ENCODE measurements at regions not wholly inside any gene's neighbourhood (a gene's known extent, or its start where the extent isn't known, plus 50 kb on each side); places are given as distances from the start of the nearest gene placed in this dataset.

DNA sequence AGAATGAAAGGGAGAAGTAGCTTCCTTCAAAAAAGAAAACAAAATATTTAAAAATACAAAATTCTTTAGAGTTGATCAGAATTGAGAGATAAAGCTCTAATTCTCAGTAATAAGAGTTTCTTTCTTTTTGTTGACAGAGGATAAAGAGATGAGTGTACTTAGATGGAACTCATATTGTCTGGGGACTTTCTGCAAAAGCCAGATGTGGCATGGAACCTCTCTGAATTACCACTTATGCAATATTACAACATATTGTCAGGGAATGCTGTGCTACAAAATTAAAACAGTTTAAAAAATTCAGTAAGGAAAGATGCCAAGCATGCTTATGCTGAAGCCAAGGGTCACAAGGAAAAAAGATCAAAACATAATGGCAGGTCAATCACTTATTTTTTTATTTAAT lies 386.6 kb upstream of the LRATD1 start:
- ChIA-PET POLR2A (no interaction called here), CTCF (ENCODE audit: low intra/inter-chr PET ratio) (no interaction called here)
- Histone ChIP-seq H3K79me2 (ENCODE audit: control insufficient read depth, insufficient read depth, low read length) (no peaks in the 10 kb centered on the region), H3K4me2 (ENCODE audit: insufficient read depth, low read length) (no peak overlapping the region), H3K27ac (ENCODE audit: extremely low read depth, low read depth, low read length) (no peak overlapping the region), H3K4me3 (no peak overlapping the region), H3K4me1 (replicated peaks in 1 of 2; ENCODE audit: control insufficient read depth in 2 of 2, insufficient read depth in 2 of 2, low read length in 2 of 2) (no peaks in the 10 kb centered on the region), H3K9me3 (replicated peaks; ENCODE audit: control insufficient read depth, insufficient read depth, low read depth, low read length) (0 out of 2 replicates have a peak, but pooled peaks cover 1% of the 10 kb centered on the region), H3K36me3 (ENCODE audit: control insufficient read depth, insufficient read depth, low read length) (no peaks in the 10 kb centered on the region), H3K9ac (ENCODE audit: insufficient read depth in 1 of 2, low read depth in 2 of 2, low read length in 2 of 2) (no peak overlapping the region), H3K27me3 (ENCODE audit: control insufficient read depth in 2 of 2, insufficient read depth in 2 of 2, low read length in 2 of 2) (no peaks in the 10 kb centered on the region), H4K20me1 (replicated peaks; ENCODE audit: control insufficient read depth, insufficient read depth, low read length) (no peaks in the 10 kb centered on the region), H2AFZ (ENCODE audit: low read depth, low read length) (no peak overlapping the region), H3K9me1 (ENCODE audit: control insufficient read depth, insufficient read depth, low read length) (no peaks in the 10 kb centered on the region)
- in situ Hi-C loops (cut with MboI) (no loop called here), intact Hi-C loops (cut with micrococcal nuclease) (no loop called here)
- BruUV-seq (replicated peaks) = no TSS peak
- DNase-seq (ENCODE audit: extremely low read depth in 1 of 4, low spot score in 3 of 4) (no peak), FAIRE-seq (no peak), ATAC-seq (no peak)
- TF ChIP-seq, protein P1, sequence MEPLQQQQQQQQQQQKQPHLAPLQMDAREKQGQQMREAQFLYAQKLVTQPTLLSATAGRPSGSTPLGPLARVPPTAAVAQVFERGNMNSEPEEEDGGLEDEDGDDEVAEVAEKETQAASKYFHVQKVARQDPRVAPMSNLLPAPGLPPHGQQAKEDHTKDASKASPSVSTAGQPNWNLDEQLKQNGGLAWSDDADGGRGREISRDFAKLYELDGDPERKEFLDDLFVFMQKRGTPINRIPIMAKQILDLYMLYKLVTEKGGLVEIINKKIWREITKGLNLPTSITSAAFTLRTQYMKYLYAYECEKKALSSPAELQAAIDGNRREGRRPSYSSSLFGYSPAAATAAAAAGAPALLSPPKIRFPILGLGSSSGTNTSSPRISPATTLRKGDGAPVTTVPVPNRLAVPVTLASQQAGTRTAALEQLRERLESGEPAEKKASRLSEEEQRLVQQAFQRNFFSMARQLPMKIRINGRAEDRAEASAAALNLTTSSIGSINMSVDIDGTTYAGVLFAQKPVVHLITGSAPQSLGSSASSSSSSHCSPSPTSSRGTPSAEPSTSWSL (CRISPR knock-in tag; IDR thresholded peaks at IDR 0.05; ENCODE audit: borderline replicate concordance) = no peak
- TF ChIP-seq ZNF79 (CRISPR knock-in tag; IDR thresholded peaks at IDR 0.05; ENCODE audit: low read depth) (no peak), CBFA2T3 (IDR thresholded peaks at IDR 0.05) (no peak), RBFOX2 (IDR thresholded peaks at IDR 0.05; ENCODE audit: low read depth, low read length) (no peak), GABPB1 (CRISPR knock-in tag; IDR thresholded peaks at IDR 0.05) (no peak), ZNF184 (CRISPR knock-in tag; IDR thresholded peaks at IDR 0.05) (no peak), HDAC3 (IDR thresholded peaks at IDR 0.05; ENCODE audit: borderline replicate concordance, partially characterized antibody) (no peak), SNIP1 (IDR thresholded peaks at IDR 0.05; ENCODE audit: low read depth) (no peak), SMARCA4 (IDR thresholded peaks at IDR 0.05) (no peak)
- TF ChIP-seq, protein P2, sequence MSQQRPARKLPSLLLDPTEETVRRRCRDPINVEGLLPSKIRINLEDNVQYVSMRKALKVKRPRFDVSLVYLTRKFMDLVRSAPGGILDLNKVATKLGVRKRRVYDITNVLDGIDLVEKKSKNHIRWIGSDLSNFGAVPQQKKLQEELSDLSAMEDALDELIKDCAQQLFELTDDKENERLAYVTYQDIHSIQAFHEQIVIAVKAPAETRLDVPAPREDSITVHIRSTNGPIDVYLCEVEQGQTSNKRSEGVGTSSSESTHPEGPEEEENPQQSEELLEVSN (IDR thresholded peaks at IDR 0.05; ENCODE audit: borderline replicate concordance in 1 of 2, extremely low read depth in 1 of 2, insufficient read depth in 1 of 2, insufficient read length in 1 of 2, low read depth in 1 of 2, low read length in 1 of 2, poor library complexity in 1 of 2, severe bottlenecking in 1 of 2) = no peak
- TF ChIP-seq, protein P3, sequence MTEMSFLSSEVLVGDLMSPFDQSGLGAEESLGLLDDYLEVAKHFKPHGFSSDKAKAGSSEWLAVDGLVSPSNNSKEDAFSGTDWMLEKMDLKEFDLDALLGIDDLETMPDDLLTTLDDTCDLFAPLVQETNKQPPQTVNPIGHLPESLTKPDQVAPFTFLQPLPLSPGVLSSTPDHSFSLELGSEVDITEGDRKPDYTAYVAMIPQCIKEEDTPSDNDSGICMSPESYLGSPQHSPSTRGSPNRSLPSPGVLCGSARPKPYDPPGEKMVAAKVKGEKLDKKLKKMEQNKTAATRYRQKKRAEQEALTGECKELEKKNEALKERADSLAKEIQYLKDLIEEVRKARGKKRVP (CRISPR knock-in tag; IDR thresholded peaks at IDR 0.05) = no peak
